Uterus (tissue), 3 donors: ENCODE measurements at regions not wholly inside any gene's neighbourhood (a gene's known extent, or its start where the extent isn't known, plus 50 kb on each side); places are given as distances from the start of the nearest gene placed in this dataset.

Experiments
- DNase-seq, 2 donors: peaks; one replicate each; pipeline ENCODE4 v3.0.0-alpha.2; 2019 to 2020
- H3K27ac ChIP-seq, 2 donors: fragments of 200-600 bp; sonication (generic); 1 replicate in 1 of 2; 2 replicates in 1 of 2; pipeline ENCODE4 v1.5.1; 2016 to 2018
- H3K27me3 ChIP-seq, 2 donors: fragments of 200-600 bp; sonication (generic); one replicate each; pipeline ENCODE4 v1.5.1; 2018 to 2019; ENCODE audit warnings: control low read depth in 1 of 2
- H3K36me3 ChIP-seq, 2 donors: fragments of 200-600 bp; sonication (generic); one replicate each; pipeline ENCODE4 v1.5.1; 2019; ENCODE audit warnings: control low read depth in 1 of 2
- H3K4me1 ChIP-seq, 2 donors: fragments of 200-600 bp; sonication (generic); one replicate each; pipeline ENCODE4 v1.5.1; 2018 to 2019; ENCODE audit warnings: control low read depth in 1 of 2
- H3K4me3 ChIP-seq, 2 donors: fragments of 200-600 bp; sonication (generic); 1 replicate in 1 of 2; 2 replicates in 1 of 2; pipeline ENCODE4 v1.5.1; 2018 to 2019; ENCODE audit warnings: mild to moderate bottlenecking in 1 of 2
- H3K9me3 ChIP-seq, 2 donors: fragments of 200-600 bp; sonication (generic); one replicate each; pipeline ENCODE4 v1.5.1; 2019; ENCODE audit warnings: control low read depth in 1 of 2
- POLR2A ChIP-seq, 2 donors: fragments of 450-650 bp; IDR thresholded peaks; one replicate each; pipeline ENCODE4 v1.6.1; 2016; ENCODE audit warnings: antibody characterized with exemption in 2 of 2, mild to moderate bottlenecking in 1 of 2, moderate library complexity in 1 of 2
- intact Hi-C: fragments of 100-400 bp; cut with DNase I; formaldehyde crosslinking; loops from one replicate; pipeline ENCODE4 v1.15.1; 2023; ENCODE audit warnings: low total_unique reads
- TF ChIP-seq, protein P1 (sequence below), 4 experiments: fragments of 200-600 bp in 2 of 4; fragments of 450-650 bp in 2 of 4; sonication (generic) in 2 of 4; IDR thresholded peaks; one replicate each; pipeline ENCODE4 v1.5.1; 2016 to 2019; ENCODE audit warnings: antibody characterized with exemption in 4 of 4, mild to moderate bottlenecking in 2 of 4, moderate library complexity in 1 of 4
- donor health status: DM: yes; HTN: yes; CAD: no.

DNA sequence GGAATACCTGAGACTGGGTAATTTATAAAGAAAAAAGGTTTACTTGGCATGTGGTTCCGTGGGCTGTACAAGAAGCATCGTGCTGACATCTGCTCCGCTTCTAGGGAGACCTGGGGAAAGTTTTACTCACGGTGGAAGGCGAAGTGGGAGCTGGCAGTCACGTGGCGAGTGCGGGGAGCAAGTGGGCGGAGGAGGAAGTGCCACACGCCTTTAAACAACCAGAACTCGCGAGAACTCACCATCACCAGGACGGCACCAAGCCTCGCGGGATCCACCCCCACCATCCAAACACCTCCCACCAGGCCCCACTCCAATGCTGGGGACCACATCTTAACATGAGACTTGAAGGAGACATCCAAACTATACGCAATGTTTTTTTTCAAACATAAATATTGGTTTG lies 406.2 kb upstream of the IRX4 start:
- no peaks in the 10 kb centered on the region for H3K9me3 ChIP-seq
- H3K27me3 ChIP-seq: no peaks in the 10 kb centered on the region
- no peak overlapping the region for H3K27ac ChIP-seq
- H3K36me3 ChIP-seq: no peaks in the 10 kb centered on the region
- H3K4me1 ChIP-seq: no peaks in the 10 kb centered on the region
- no peak for TF ChIP-seq POLR2A (IDR thresholded peaks at IDR 0.05)
- TF ChIP-seq, protein P1, sequence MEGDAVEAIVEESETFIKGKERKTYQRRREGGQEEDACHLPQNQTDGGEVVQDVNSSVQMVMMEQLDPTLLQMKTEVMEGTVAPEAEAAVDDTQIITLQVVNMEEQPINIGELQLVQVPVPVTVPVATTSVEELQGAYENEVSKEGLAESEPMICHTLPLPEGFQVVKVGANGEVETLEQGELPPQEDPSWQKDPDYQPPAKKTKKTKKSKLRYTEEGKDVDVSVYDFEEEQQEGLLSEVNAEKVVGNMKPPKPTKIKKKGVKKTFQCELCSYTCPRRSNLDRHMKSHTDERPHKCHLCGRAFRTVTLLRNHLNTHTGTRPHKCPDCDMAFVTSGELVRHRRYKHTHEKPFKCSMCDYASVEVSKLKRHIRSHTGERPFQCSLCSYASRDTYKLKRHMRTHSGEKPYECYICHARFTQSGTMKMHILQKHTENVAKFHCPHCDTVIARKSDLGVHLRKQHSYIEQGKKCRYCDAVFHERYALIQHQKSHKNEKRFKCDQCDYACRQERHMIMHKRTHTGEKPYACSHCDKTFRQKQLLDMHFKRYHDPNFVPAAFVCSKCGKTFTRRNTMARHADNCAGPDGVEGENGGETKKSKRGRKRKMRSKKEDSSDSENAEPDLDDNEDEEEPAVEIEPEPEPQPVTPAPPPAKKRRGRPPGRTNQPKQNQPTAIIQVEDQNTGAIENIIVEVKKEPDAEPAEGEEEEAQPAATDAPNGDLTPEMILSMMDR (IDR thresholded peaks at IDR 0.05): no peak
- intact Hi-C loops: no loop called here
- H3K4me3 ChIP-seq: no peak overlapping the region
- DNase-seq: no peak

GRCh38 chr5:2288466-2288865 lies 405.7 kb upstream of the IRX4 start:
- Histone ChIP-seq H3K36me3 (no peaks in the 10 kb centered on the region), H3K9me3 (no peaks in the 10 kb centered on the region), H3K27me3 (no peaks in the 10 kb centered on the region), H3K4me1 (no peaks in the 10 kb centered on the region), H3K4me3 (no peak overlapping the region), H3K27ac (no peak overlapping the region)
- intact Hi-C loops: no loop called here
- no peak for DNase-seq
- TF ChIP-seq POLR2A (IDR thresholded peaks at IDR 0.05): no peak
- TF ChIP-seq, protein P1 (IDR thresholded peaks at IDR 0.05): no peak

GRCh38 chr5:2286250-2286649 lies 403.5 kb upstream of the IRX4 start:
- H3K4me1 ChIP-seq: no peaks in the 10 kb centered on the region
- H3K9me3 ChIP-seq: no peaks in the 10 kb centered on the region
- no peak for DNase-seq
- H3K27ac ChIP-seq: no peak overlapping the region
- H3K4me3 ChIP-seq: no peak overlapping the region
- no peaks in the 10 kb centered on the region for H3K36me3 ChIP-seq
- TF ChIP-seq, protein P1 (IDR thresholded peaks at IDR 0.05): no peak
- no peak for TF ChIP-seq POLR2A (IDR thresholded peaks at IDR 0.05)
- intact Hi-C loops: no loop called here
- H3K27me3 ChIP-seq: no peaks in the 10 kb centered on the region

GRCh38 chr5:2284678-2285077 lies 402.0 kb upstream of the IRX4 start:
- no peaks in the 10 kb centered on the region for H3K4me1 ChIP-seq
- no peak overlapping the region for H3K4me3 ChIP-seq
- H3K9me3 ChIP-seq: no peaks in the 10 kb centered on the region
- no peak for TF ChIP-seq POLR2A (IDR thresholded peaks at IDR 0.05)
- TF ChIP-seq, protein P1 (IDR thresholded peaks at IDR 0.05): no peak
- H3K36me3 ChIP-seq: no peaks in the 10 kb centered on the region
- DNase-seq: no peak
- H3K27ac ChIP-seq: no peak overlapping the region
- H3K27me3 ChIP-seq: no peaks in the 10 kb centered on the region
- intact Hi-C loops: no loop called here

DNA sequence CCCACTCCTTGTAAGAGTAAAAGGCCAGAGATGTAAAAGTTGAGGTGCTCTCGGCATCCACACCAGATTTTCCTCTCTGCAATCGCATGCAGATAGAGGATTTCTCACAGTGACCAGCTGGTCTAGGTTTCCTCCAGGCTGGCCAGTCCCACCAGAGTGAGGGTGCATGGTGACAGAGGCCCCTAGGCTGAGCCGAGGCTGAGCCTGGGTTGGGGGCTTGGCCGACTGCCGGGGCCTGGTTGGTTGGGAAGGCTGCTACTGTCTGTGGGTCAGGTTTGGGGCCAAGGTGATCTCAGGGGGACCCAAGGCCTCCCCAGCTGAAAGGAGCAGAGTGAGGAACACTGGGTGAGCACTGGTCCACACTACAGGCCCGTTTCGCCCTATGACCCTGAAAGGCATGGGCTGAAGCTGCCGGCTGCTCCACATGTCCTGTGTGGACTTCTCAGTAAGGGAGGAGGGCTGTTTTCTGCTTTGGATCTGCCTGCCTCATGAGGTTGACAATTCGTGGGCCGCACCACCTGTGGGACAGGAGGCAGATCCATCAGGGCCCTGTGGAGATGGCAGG lies 400.8 kb upstream of the IRX4 start:
- no peak overlapping the region for H3K4me3 ChIP-seq
- H3K9me3 ChIP-seq: no peaks in the 10 kb centered on the region
- no peaks in the 10 kb centered on the region for H3K4me1 ChIP-seq
- H3K36me3 ChIP-seq: no peaks in the 10 kb centered on the region
- intact Hi-C loops: no loop called here
- no peak overlapping the region for H3K27ac ChIP-seq
- TF ChIP-seq, protein P1 (IDR thresholded peaks at IDR 0.05): no peak
- no peak for TF ChIP-seq POLR2A (IDR thresholded peaks at IDR 0.05)
- DNase-seq: no peak
- H3K27me3 ChIP-seq: no peaks in the 10 kb centered on the region
